ENCODE measurements at regions not wholly inside any gene's neighbourhood (a gene's known extent, or its start where the extent isn't known, plus 50 kb on each side); places are given as distances from the start of the nearest gene placed in this dataset.
A peak's percentile ranks its signal among the peaks of the same experiment; 100 is the strongest.

- DNase-seq = peak; percentile 50 to 53 (median 51)
Measured at GRCh38 chr5:143619040-143619439, 192.9 kb upstream of the HMHB1 start.

GRCh38 chr5:143618141-143618540 lies 193.8 kb upstream of the HMHB1 start:
- no peak for DNase-seq

- no peak for DNase-seq
Measured at GRCh38 chr5:143614831-143615230, 197.1 kb upstream of the HMHB1 start.

GRCh38 chr5:143613329-143613728 lies 198.6 kb upstream of the HMHB1 start:
- DNase-seq = no peak

GRCh38 chr5:143610946-143611345 lies 201.0 kb upstream of the HMHB1 start:
- no peak for DNase-seq

GRCh38 chr5:143606043-143606752 lies 202.7 kb upstream of the NR3C1 start:
- peak; percentile 56 to 88 (median 85) for DNase-seq

- peak; percentile 82 to 97 (median 95) for DNase-seq
Measured at GRCh38 chr5:143605403-143606005, 202.0 kb upstream of the NR3C1 start.

GRCh38 chr5:143601917-143602333 lies 198.4 kb upstream of the NR3C1 start:
- DNase-seq = peak; percentile 70 to 72 (median 72)

- DNase-seq = no peak
Measured at GRCh38 chr5:143601357-143601756, 197.9 kb upstream of the NR3C1 start.

- DNase-seq = peak in 1 of 3 donors; percentile 29
Measured at GRCh38 chr5:143600396-143601075, 197.1 kb upstream of the NR3C1 start.

- DNase-seq = no peak
Measured at GRCh38 chr5:143599474-143599873, 196.0 kb upstream of the NR3C1 start.

- no peak for DNase-seq
Measured at GRCh38 chr5:143596824-143597223, 193.3 kb upstream of the NR3C1 start.

- no peak for DNase-seq
Measured at GRCh38 chr5:143594902-143595818, 191.7 kb upstream of the NR3C1 start.

- DNase-seq = no peak
Measured at GRCh38 chr5:143593723-143594122, 190.2 kb upstream of the NR3C1 start.

- peak; percentile 59 to 64 (median 60) for DNase-seq
Measured at GRCh38 chr5:143592648-143593047, 189.2 kb upstream of the NR3C1 start.

- DNase-seq = no peak
Measured at GRCh38 chr5:143588933-143589662, 185.6 kb upstream of the NR3C1 start.

- peak; percentile 41 to 62 (median 44) for DNase-seq
Measured at GRCh38 chr5:143588121-143588520, 184.6 kb upstream of the NR3C1 start.

- no peak for DNase-seq
Measured at GRCh38 chr5:143586781-143587362, 183.4 kb upstream of the NR3C1 start.

GRCh38 chr5:143585970-143586369 lies 182.5 kb upstream of the NR3C1 start:
- DNase-seq = peak in 1 of 3 donors; percentile 61

GRCh38 chr5:143583409-143583808 lies 179.9 kb upstream of the NR3C1 start:
- peak in 1 of 3 donors; percentile 47 for DNase-seq

- DNase-seq = peak; percentile 31 to 65 (median 61)
Measured at GRCh38 chr5:143582869-143583268, 179.4 kb upstream of the NR3C1 start.

- DNase-seq = no peak
Measured at GRCh38 chr5:143582176-143582575, 178.7 kb upstream of the NR3C1 start.
